MM.1S (cell line): ENCODE measurements at regions not wholly inside any gene's neighbourhood (a gene's known extent, or its start where the extent isn't known, plus 50 kb on each side); places are given as distances from the start of the nearest gene placed in this dataset.

Experiments
- DNase-seq: peaks from one replicate; pipeline ENCODE4 v3.0.0-alpha.2; 2015
- H2AFZ ChIP-seq: fragments of 300-600 bp; sonication (generic); 2 replicates; pipeline ENCODE4 v1.6.0; 2016; ENCODE audit warnings: antibody characterized with exemption, low read length
- H3F3A ChIP-seq: fragments of 300-600 bp; sonication (generic); 2 replicates; pipeline ENCODE4 v1.6.1; 2016; ENCODE audit warnings: mild to moderate bottlenecking, antibody characterized with exemption, low read length, moderate library complexity, mixed read lengths; ENCODE audit not compliant: insufficient read depth
- H3K27ac ChIP-seq: fragments of 300-600 bp; sonication (generic); 2 replicates; pipeline ENCODE4 v1.5.1; 2016; ENCODE audit warnings: mild to moderate bottlenecking, low read length
- H3K27me3 ChIP-seq: fragments of 300-600 bp; sonication (generic); replicated peaks from 2 replicates; pipeline ENCODE4 v1.6.0; 2016; ENCODE audit warnings: low read length; ENCODE audit not compliant: insufficient read depth
- H3K36me3 ChIP-seq: fragments of 300-600 bp; sonication (generic); replicated peaks from 2 replicates; pipeline ENCODE4 v1.6.1; 2016; ENCODE audit warnings: mild to moderate bottlenecking, low read length, mixed read lengths; ENCODE audit not compliant: insufficient read depth
- H3K4me1 ChIP-seq: fragments of 300-600 bp; sonication (generic); 2 replicates; pipeline ENCODE4 v1.6.1; 2016; ENCODE audit warnings: low read length, mixed read lengths
- H3K4me2 ChIP-seq: fragments of 300-600 bp; sonication (generic); 2 replicates; pipeline ENCODE4 v1.6.0; 2016; ENCODE audit warnings: low read depth, low read length
- H3K4me3 ChIP-seq: fragments of 300-600 bp; sonication (generic); 2 replicates; pipeline ENCODE4 v1.5.1; 2016; ENCODE audit warnings: low read length, mixed read lengths
- H3K79me2 ChIP-seq: fragments of 300-600 bp; sonication (generic); 2 replicates; pipeline ENCODE4 v1.6.1; 2016; ENCODE audit warnings: mixed run types, low read length, mixed read lengths
- H3K9ac ChIP-seq: fragments of 300-600 bp; sonication (generic); 2 replicates; pipeline ENCODE4 v1.6.1; 2016; ENCODE audit warnings: low read length, mixed read lengths
- H3K9me2 ChIP-seq: fragments of 300-600 bp; sonication (generic); replicated peaks from 2 replicates; pipeline ENCODE4 v1.6.1; 2016; ENCODE audit warnings: mild to moderate bottlenecking, low read length, mixed read lengths; ENCODE audit not compliant: insufficient read depth
- H3K9me3 ChIP-seq: fragments of 300-600 bp; sonication (generic); replicated peaks from 2 replicates; pipeline ENCODE4 v1.6.1; 2016; ENCODE audit warnings: mild to moderate bottlenecking, low read length, mixed read lengths; ENCODE audit not compliant: insufficient read depth
- H4K20me1 ChIP-seq: fragments of 300-600 bp; sonication (generic); 2 replicates; pipeline ENCODE4 v1.6.1; 2016; ENCODE audit warnings: mild to moderate bottlenecking, low read length, moderate library complexity, mixed read lengths; ENCODE audit not compliant: insufficient read depth
- CTCF ChIP-seq: fragments of 300-600 bp; sonication (generic); IDR thresholded peaks from 2 replicates; pipeline ENCODE4 v1.5.1; 2016; ENCODE audit warnings: antibody characterized with exemption, low read length, mixed read lengths
- EZH2 ChIP-seq: fragments of 300-600 bp; sonication (generic); optimal IDR thresholded peaks from 2 replicates; pipeline ENCODE3; 2017; ENCODE audit warnings: low read depth, mild to moderate bottlenecking, antibody characterized with exemption, low read length, mixed read lengths
- EZH2phosphoT487 ChIP-seq: fragments of 300-600 bp; sonication (generic); IDR thresholded peaks from 2 replicates; pipeline ENCODE4 v1.6.1; 2018; ENCODE audit warnings: antibody characterized with exemption, low read length

GRCh38 chr5:17828681-17829080 is 194.4 kb downstream of the TAF11L14 start:
- no peaks in the 10 kb centered on the region for H3K36me3 ChIP-seq
- H3K4me2 ChIP-seq = no peak overlapping the region
- no peaks in the 10 kb centered on the region for H3K9me3 ChIP-seq
- H4K20me1 ChIP-seq = no peaks in the 10 kb centered on the region
- H3K9ac ChIP-seq = no peak overlapping the region
- no peaks in the 10 kb centered on the region for H3K79me2 ChIP-seq
- no peaks in the 10 kb centered on the region for H3K9me2 ChIP-seq
- H3K4me1 ChIP-seq = no peaks in the 10 kb centered on the region
- DNase-seq = no peak
- H3K27ac ChIP-seq = no peak overlapping the region
- no peaks in the 10 kb centered on the region for H3F3A ChIP-seq
- TF ChIP-seq EZH2phosphoT487 (no peak), EZH2 (no peak), CTCF (no peak)
- no peak overlapping the region for H3K4me3 ChIP-seq
- no peaks in the 10 kb centered on the region for H3K27me3 ChIP-seq
- H2AFZ ChIP-seq = no peak overlapping the region

GRCh38 chr5:17829456-17829855 is 195.2 kb downstream of the TAF11L14 start:
- no peak overlapping the region for H3K4me2 ChIP-seq
- no peaks in the 10 kb centered on the region for H3K9me2 ChIP-seq
- no peaks in the 10 kb centered on the region for H3K79me2 ChIP-seq
- no peak overlapping the region for H3K4me3 ChIP-seq
- DNase-seq = no peak
- H3F3A ChIP-seq = no peaks in the 10 kb centered on the region
- H3K27ac ChIP-seq = no peak overlapping the region
- TF ChIP-seq CTCF (no peak), EZH2phosphoT487 (no peak), EZH2 (no peak)
- no peaks in the 10 kb centered on the region for H3K4me1 ChIP-seq
- no peaks in the 10 kb centered on the region for H3K27me3 ChIP-seq
- no peak overlapping the region for H3K9ac ChIP-seq
- no peaks in the 10 kb centered on the region for H3K36me3 ChIP-seq
- no peaks in the 10 kb centered on the region for H4K20me1 ChIP-seq
- no peaks in the 10 kb centered on the region for H3K9me3 ChIP-seq
- no peak overlapping the region for H2AFZ ChIP-seq

GRCh38 chr5:17831279-17831678 is 197.0 kb downstream of the TAF11L14 start:
- Histone ChIP-seq H3K27me3 (no peaks in the 10 kb centered on the region), H3K4me2 (no peak overlapping the region), H3K27ac (no peak overlapping the region), H2AFZ (no peak overlapping the region), H3K9me2 (no peaks in the 10 kb centered on the region), H3F3A (no peaks in the 10 kb centered on the region), H3K9me3 (no peaks in the 10 kb centered on the region), H3K36me3 (no peaks in the 10 kb centered on the region), H3K4me1 (no peaks in the 10 kb centered on the region), H4K20me1 (no peaks in the 10 kb centered on the region), H3K79me2 (no peaks in the 10 kb centered on the region), H3K4me3 (no peak overlapping the region), H3K9ac (no peak overlapping the region)
- DNase-seq = no peak
- no peak for TF ChIP-seq EZH2
- no peak for TF ChIP-seq EZH2phosphoT487
- no peak for TF ChIP-seq CTCF
